GM23338 (cell line): ENCODE measurements at regions not wholly inside any gene's neighbourhood (a gene's known extent, or its start where the extent isn't known, plus 50 kb on each side); places are given as distances from the start of the nearest gene placed in this dataset.

Experiments
- ATAC-seq: fragments of 200-7000 bp; cut with Tn5 transposase; 3 replicates; pipeline ENCODE4 v1.9.1; 2020
- DNase-seq: peaks from one replicate; pipeline ENCODE4 v3.0.0-alpha.2; 2015; ENCODE audit warnings: low spot score
- H2AFZ ChIP-seq: fragments of 200-600 bp; sonication (generic); 2 replicates; pipeline ENCODE4 v1.8.0; 2016; ENCODE audit warnings: antibody characterized with exemption, mild to moderate bottlenecking, moderate library complexity
- H3F3A ChIP-seq: fragments of 200-600 bp; sonication (generic); replicated peaks from 2 replicates; pipeline ENCODE4 v1.8.0; 2017; ENCODE audit warnings: antibody characterized with exemption, mixed run types, low read depth
- H3K27ac ChIP-seq: fragments of 200-600 bp; sonication (generic); 2 replicates; pipeline ENCODE4 v1.6.1; 2016; ENCODE audit warnings: low read depth
- H3K27me3 ChIP-seq: fragments of 200-600 bp; sonication (generic); 2 replicates; pipeline ENCODE4 v1.8.0; 2016; ENCODE audit warnings: mild to moderate bottlenecking, mixed run types, moderate library complexity; ENCODE audit not compliant: insufficient read depth
- H3K36me3 ChIP-seq: fragments of 200-600 bp; sonication (generic); 2 replicates; pipeline ENCODE4 v1.8.0; 2016; ENCODE audit warnings: mild to moderate bottlenecking; ENCODE audit not compliant: insufficient read depth
- H3K4me1 ChIP-seq: fragments of 200-600 bp; sonication (generic); 2 replicates; pipeline ENCODE4 v1.8.0; 2016; ENCODE audit warnings: mild to moderate bottlenecking, moderate library complexity; ENCODE audit not compliant: insufficient read depth
- H3K4me2 ChIP-seq: fragments of 200-600 bp; sonication (generic); 2 replicates; pipeline ENCODE4 v1.7.1; 2017; ENCODE audit warnings: mixed run types
- H3K4me3 ChIP-seq: fragments of 200-600 bp; sonication (generic); 2 replicates; pipeline ENCODE4 v1.6.1; 2016; ENCODE audit warnings: mixed run types
- H3K79me2 ChIP-seq: fragments of 200-600 bp; sonication (generic); replicated peaks from 2 replicates; pipeline ENCODE4 v1.8.0; 2017; ENCODE audit warnings: mild to moderate bottlenecking; ENCODE audit not compliant: insufficient read depth
- H3K9me2 ChIP-seq: fragments of 200-600 bp; sonication (generic); 2 replicates; pipeline ENCODE4 v1.8.0; 2017; ENCODE audit not compliant: insufficient read depth
- H4K20me1 ChIP-seq: fragments of 200-600 bp; sonication (generic); replicated peaks from 2 replicates; pipeline ENCODE4 v1.8.0; 2017; ENCODE audit warnings: mild to moderate bottlenecking; ENCODE audit not compliant: insufficient read depth
- H3K27ac Mint-ChIP-seq: 2 replicates; pipeline ENCODE4 v1.8.0; 2020; ENCODE audit warnings: inconsistent platforms, mild to moderate bottlenecking, moderate library complexity, mixed read lengths
- H3K27me3 Mint-ChIP-seq: 3 replicates; pipeline ENCODE4 v1.8.0; 2022; ENCODE audit warnings: low read depth, mild to moderate bottlenecking, moderate library complexity, mixed read lengths, inconsistent platforms; ENCODE audit not compliant: insufficient read depth, poor library complexity
- H3K36me3 Mint-ChIP-seq: 3 replicates; pipeline ENCODE4 v1.8.0; 2021; ENCODE audit warnings: low read depth, mild to moderate bottlenecking, inconsistent platforms, moderate library complexity, mixed read lengths
- H3K4me1 Mint-ChIP-seq: 3 replicates; pipeline ENCODE4 v1.8.0; 2020; ENCODE audit warnings: mild to moderate bottlenecking, inconsistent platforms, mixed read lengths
- H3K4me3 Mint-ChIP-seq: 3 replicates; pipeline ENCODE4 v1.8.0; 2021; ENCODE audit warnings: moderate library complexity, mild to moderate bottlenecking, inconsistent platforms, mixed read lengths
- H3K9me3 Mint-ChIP-seq: 3 replicates; pipeline ENCODE4 v1.8.0; 2020; ENCODE audit warnings: moderate library complexity, mild to moderate bottlenecking, inconsistent platforms, mixed read lengths
- CTCF ChIP-seq, 2 experiments: fragments of 200-600 bp in 1 of 2; sonication (generic) in 1 of 2; conservative IDR thresholded peaks; 2 replicates each; pipeline versions ENCODE4 v1.5.1 to v1.6.1; 2016 to 2017; ENCODE audit warnings: antibody characterized with exemption in 2 of 2, low read depth in 2 of 2, mild to moderate bottlenecking in 2 of 2, moderate library complexity in 1 of 2
- ETS1 ChIP-seq: IDR thresholded peaks from 2 replicates; pipeline ENCODE4 v1.6.1; 2016; ENCODE audit warnings: antibody characterized with exemption
- EZH2 ChIP-seq: fragments of 200-600 bp; sonication (generic); IDR thresholded peaks from one replicate; pipeline ENCODE4 v1.8.0; 2017; ENCODE audit warnings: antibody characterized with exemption, mild to moderate bottlenecking, low read depth; ENCODE audit not compliant: unreplicated experiment
- EZH2phosphoT487 ChIP-seq: fragments of 200-600 bp; sonication (generic); IDR thresholded peaks from one replicate; pipeline ENCODE4 v1.8.1; 2018; ENCODE audit warnings: antibody characterized with exemption; ENCODE audit not compliant: unreplicated experiment
- STAT1 ChIP-seq: IDR thresholded peaks from one replicate; pipeline ENCODE4 v1.6.1; 2016; ENCODE audit warnings: antibody characterized with exemption; ENCODE audit not compliant: unreplicated experiment
- ZNF114 ChIP-seq: fragments of 250-450 bp; sonication (Bioruptor Pico); IDR thresholded peaks from 2 replicates; pipeline ENCODE4 v1.5.0; 2020; ENCODE audit warnings: mild to moderate bottlenecking, moderate library complexity
- ZNF462 ChIP-seq: fragments of 250-450 bp; sonication (Bioruptor Pico); IDR thresholded peaks from 2 replicates; pipeline ENCODE4 v1.5.0; 2020; ENCODE audit warnings: mild to moderate bottlenecking, moderate library complexity

GRCh38 chr10:10844251-10844650 lies 173.4 kb upstream of the CELF2 start (continued):
- TF ChIP-seq EZH2phosphoT487 (no peak), ETS1 (no peak), ZNF462 (CRISPR knock-in tag) (no peak)

GRCh38 chr10:10845185-10845584 lies 172.5 kb upstream of the CELF2 start:
- no peak for DNase-seq
- H3K4me2 ChIP-seq: no peak overlapping the region
- Mint-ChIP-seq H3K9me3 (peaks cover 7% of the 10 kb centered on the region; the same call in 2 of the 3 replicates), H3K27me3 (no peaks in the 10 kb centered on the region), H3K4me3 (no peak overlapping the region), H3K27ac (no peak overlapping the region), H3K4me1 (no peaks in the 10 kb centered on the region), H3K36me3 (no peaks in the 10 kb centered on the region)
- no peak overlapping the region for H3K4me3 ChIP-seq
- ATAC-seq: no peak
- H3K9me2 ChIP-seq: no peaks in the 10 kb centered on the region
- no peaks in the 10 kb centered on the region for H3K36me3 ChIP-seq
- H4K20me1 ChIP-seq: no peaks in the 10 kb centered on the region
- H2AFZ ChIP-seq: no peak overlapping the region
- no peaks in the 10 kb centered on the region for H3K4me1 ChIP-seq
- no peaks in the 10 kb centered on the region for H3K79me2 ChIP-seq
- H3K27ac ChIP-seq: no peak overlapping the region
- no peaks in the 10 kb centered on the region for H3F3A ChIP-seq
- no peaks in the 10 kb centered on the region for H3K27me3 ChIP-seq
- TF ChIP-seq CTCF (conservative IDR thresholded peaks at IDR 0.05; ENCODE audit: low read depth in 2 of 2) (no peak), STAT1 (no peak), EZH2 (no peak), ZNF462 (CRISPR knock-in tag) (no peak), ZNF114 (CRISPR knock-in tag) (no peak)
